ENCODE measurements at regions not wholly inside any gene's neighbourhood (a gene's known extent, or its start where the extent isn't known, plus 50 kb on each side); places are given as distances from the start of the nearest gene placed in this dataset.

- Histone ChIP-seq H3K79me2 (ENCODE audit: control insufficient read depth in 1 of 2, insufficient read depth in 2 of 2, low read length in 2 of 2) (no peaks in the 10 kb centered on the region), H3K4ac (replicated peaks; ENCODE audit: insufficient read length, low read depth, low read length) (no peak overlapping the region), H3K23ac (ENCODE audit: insufficient read length) (no peak overlapping the region), H3K79me1 (ENCODE audit: low read depth, low read length) (no peaks in the 10 kb centered on the region), H4K5ac (ENCODE audit: insufficient read length, low read depth, low read length) (no peak overlapping the region), H3K27me3 (replicated peaks in 1 of 4; ENCODE audit: control insufficient read depth in 3 of 4, extremely low read depth in 1 of 4, insufficient read depth in 3 of 4, low read length in 3 of 4) (no peaks in the 10 kb centered on the region), H3K4me3 (ENCODE audit: extremely low read depth in 1 of 4, insufficient read depth in 2 of 4, low read depth in 3 of 4, low read length in 4 of 4) (no peak overlapping the region), H2AK5ac (ENCODE audit: low read depth, low read length) (no peak overlapping the region), H3K4me1 (replicated peaks in 1 of 4; ENCODE audit: control insufficient read depth in 3 of 4, insufficient read depth in 4 of 4, low read length in 3 of 4) (peaks cover 0 to 11% (median 5%) of the 10 kb centered on the region in 4 experiments; a peak in 3 of 7 replicates), H2BK15ac (ENCODE audit: low read length) (no peak overlapping the region), H4K20me1 (replicated peaks in 1 of 2; ENCODE audit: control insufficient read depth in 1 of 2, insufficient read depth in 2 of 2, low read length in 2 of 2) (no peaks in the 10 kb centered on the region), H2BK120ac (replicated peaks; ENCODE audit: low read depth, low read length) (no peak overlapping the region), H2BK5ac (ENCODE audit: low read depth, low read length) (no peak overlapping the region), H3K9ac (replicated peaks in 1 of 4; ENCODE audit: extremely low read depth in 1 of 4, low read depth in 3 of 4, low read length in 3 of 4) (no peak overlapping the region), H3K18ac (ENCODE audit: extremely low read depth, low read length) (no peak overlapping the region), H3K9me3 (ENCODE audit: insufficient read depth in 2 of 2, low read depth in 1 of 2, low read length in 1 of 2) (no peaks in the 10 kb centered on the region), H3K4me2 (ENCODE audit: insufficient read depth in 1 of 2, low read depth in 2 of 2, low read length in 2 of 2) (no peak overlapping the region), H2AFZ (ENCODE audit: low read length) (no peak overlapping the region), H4K91ac (replicated peaks; ENCODE audit: insufficient read length, low read length) (no peak overlapping the region), H3K36me3 (ENCODE audit: control insufficient read depth in 2 of 4, insufficient read depth in 4 of 4, low read length in 3 of 4) (no peaks in the 10 kb centered on the region), H3K56ac (replicated peaks; ENCODE audit: insufficient read length, low read depth, low read length) (no peak overlapping the region), H3K27ac (ENCODE audit: low read depth, low read length) (no peak overlapping the region), H2BK12ac (ENCODE audit: low read depth, low read length) (no peak overlapping the region), H4K8ac (ENCODE audit: extremely low read depth, insufficient read depth, low read length) (no peak overlapping the region), H2BK20ac (ENCODE audit: low read length) (no peak overlapping the region), H3K14ac (ENCODE audit: insufficient read length) (no peak overlapping the region), H3K23me2 (ENCODE audit: low read depth, low read length) (no peaks in the 10 kb centered on the region)
- WGBS, 2 experiments (ENCODE audit: extremely low coverage in 1 of 2, insufficient coverage in 1 of 2, insufficient read length in 1 of 2, insufficient replicate concordance in 2 of 2, low coverage in 1 of 2, low lambda C conversion rate in 2 of 2, missing lambda C conversion rate in 1 of 2), result 95% methylated on average over 1 of the region's 1 CpG; no CpG with 5 or more reads in 1 of the 2 experiments
- ChIA-PET CTCF (ENCODE audit: partially characterized antibody) (interaction anchor here (0.6 kb wide), 1 partner anchor 546 kb away, joined by 3 read pairs; no protein-coding TSS in a partner anchor), POLR2A (ENCODE audit: partially characterized antibody) (no interaction called here)
- DNase-seq (ENCODE audit: low read depth in 1 of 2, low spot score in 2 of 2) (no peak), FAIRE-seq (no peak)
- TF ChIP-seq EP300 (IDR thresholded peaks at IDR 0.05; ENCODE audit: borderline replicate concordance in 1 of 2, low read depth in 2 of 2, low read length in 2 of 2) (no peak), SRF (IDR thresholded peaks at IDR 0.05; ENCODE audit: low read depth, low read length) (no peak), BRCA1 (IDR thresholded peaks at IDR 0.05; ENCODE audit: low read depth, low read length) (no peak), HDAC2 (IDR thresholded peaks at IDR 0.05; ENCODE audit: borderline replicate concordance in 1 of 2, low read depth in 2 of 2, low read length in 2 of 2) (no peak), RAD21 (IDR thresholded peaks at IDR 0.05 in 1 of 2, conservative IDR thresholded peaks at IDR 0.05 in 1 of 2; ENCODE audit: low read depth in 2 of 2, low read length in 2 of 2) (no peak), POLR2A (IDR thresholded peaks at IDR 0.05; ENCODE audit: control extremely low read depth in 1 of 2, low read depth in 2 of 2, low read length in 2 of 2) (no peak), TCF12 (IDR thresholded peaks at IDR 0.05; ENCODE audit: low read depth, low read length) (no peak), USF2 (IDR thresholded peaks at IDR 0.05; ENCODE audit: low read length) (no peak), E2F6 (IDR thresholded peaks at IDR 0.05) (no peak), BCL11A (IDR thresholded peaks at IDR 0.05; ENCODE audit: low read depth in 2 of 2, low read length in 2 of 2) (no peak), EGR1 (IDR thresholded peaks at IDR 0.05; ENCODE audit: borderline replicate concordance, low read depth, low read length) (no peak), MAFK (IDR thresholded peaks at IDR 0.05; ENCODE audit: low read depth, low read length) (no peak), TAF7 (optimal IDR thresholded peaks at IDR 0.05; ENCODE audit: borderline replicate concordance, low read depth, low read length) (no peak)
Measured at GRCh38 chr5:82889088-82889487, 188.1 kb downstream of the TMEM167A start.

Measured in H1 (cell line).